Dermis microvascular lymphatic vessel endothelial cell (primary cell): ENCODE measurements at regions not wholly inside any gene's neighbourhood (a gene's known extent, or its start where the extent isn't known, plus 50 kb on each side); places are given as distances from the start of the nearest gene placed in this dataset.
A peak's percentile ranks its signal among the peaks of the same experiment; 100 is the strongest.
"Not testable (repeated sequence)": the region's sequence is repeated elsewhere in the genome, so short reads cannot be mapped to it uniquely, and the experiment has no call there.

Experiments
- DNase-seq, 2 donors: peaks; one replicate each; pipeline versions ENCODE4 v3.0.0 to v3.0.0-alpha.2; 2010; ENCODE audit warnings: low read depth in 2 of 2

DNA sequence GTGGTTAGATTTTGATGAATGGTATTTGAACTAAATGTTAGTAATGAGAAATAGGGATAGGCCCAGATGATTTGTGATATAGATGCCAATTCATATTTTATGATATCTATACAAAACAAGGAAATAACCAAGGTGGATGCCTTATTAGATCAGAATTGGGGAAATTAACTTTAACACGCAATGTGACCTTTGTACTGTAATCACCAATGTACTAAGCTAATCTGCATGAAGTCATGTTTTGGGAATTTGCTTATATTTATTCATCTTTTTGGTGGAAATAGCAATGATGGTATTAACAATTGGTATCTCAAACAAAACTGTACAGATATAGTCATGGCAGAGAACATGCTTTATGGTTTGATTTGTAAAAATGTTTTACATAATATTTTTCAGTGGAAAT is 504.7 kb downstream of the PLCL1 start:
- DNase-seq, result no peak

DNA sequence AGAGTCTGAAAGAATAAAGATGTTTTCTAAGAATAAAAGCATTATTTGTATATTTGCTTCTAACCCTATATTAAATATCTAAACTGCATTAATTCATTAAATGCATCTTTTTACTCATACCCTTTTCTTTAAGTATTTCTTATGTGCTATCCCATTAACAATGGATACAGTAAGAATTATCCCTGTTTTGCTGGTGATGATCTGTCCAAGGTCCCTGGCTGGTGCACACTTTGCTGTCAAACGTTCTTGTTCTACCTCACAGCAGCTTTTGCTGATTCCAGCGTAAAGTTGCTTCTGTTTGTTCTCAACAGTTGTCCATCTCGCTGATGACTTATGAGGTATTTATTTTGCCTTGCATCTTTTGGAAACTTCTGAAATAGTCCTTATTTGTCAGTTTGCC is 504.0 kb downstream of the PLCL1 start:
- DNase-seq, result no peak

DNA sequence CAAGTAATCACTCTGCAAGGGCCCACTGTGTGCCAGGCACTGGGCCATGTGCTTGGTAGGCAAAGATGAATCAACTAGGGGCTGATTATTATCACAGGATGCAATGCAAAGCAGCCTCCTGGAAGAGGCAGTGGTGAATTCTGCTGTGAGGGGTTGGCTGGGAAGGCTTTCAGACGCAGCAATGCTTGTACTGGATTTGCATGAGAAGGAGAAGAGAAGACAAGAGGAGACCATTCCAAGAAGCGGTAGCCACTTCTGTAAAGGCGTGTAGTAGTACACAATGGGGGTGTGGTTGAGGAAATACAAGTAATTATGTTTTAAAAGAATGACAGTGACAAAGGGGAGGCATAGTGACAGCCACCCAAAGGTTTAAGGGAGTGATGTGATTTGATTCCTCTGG is 502.7 kb downstream of the PLCL1 start:
- DNase-seq, result no peak

DNA sequence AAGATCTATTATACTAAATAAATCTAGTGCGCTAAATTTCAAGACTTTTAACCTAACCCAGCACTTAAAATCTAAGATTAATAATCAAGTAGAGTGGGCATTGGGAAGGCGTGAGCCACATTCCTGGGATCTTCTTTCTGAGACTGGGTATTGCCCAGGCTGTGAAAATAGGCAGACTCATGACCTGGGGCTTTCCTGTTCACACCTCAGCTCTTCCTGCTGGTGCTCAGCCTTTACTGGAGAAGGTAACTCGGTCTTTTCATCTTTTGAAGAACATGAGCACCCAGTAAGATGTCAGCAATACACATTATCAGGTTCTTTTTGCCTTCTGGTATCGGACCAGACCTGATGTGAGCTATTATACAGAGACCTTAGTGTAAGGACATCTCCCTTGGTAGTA is 500.5 kb downstream of the PLCL1 start:
- no peak for DNase-seq

DNA sequence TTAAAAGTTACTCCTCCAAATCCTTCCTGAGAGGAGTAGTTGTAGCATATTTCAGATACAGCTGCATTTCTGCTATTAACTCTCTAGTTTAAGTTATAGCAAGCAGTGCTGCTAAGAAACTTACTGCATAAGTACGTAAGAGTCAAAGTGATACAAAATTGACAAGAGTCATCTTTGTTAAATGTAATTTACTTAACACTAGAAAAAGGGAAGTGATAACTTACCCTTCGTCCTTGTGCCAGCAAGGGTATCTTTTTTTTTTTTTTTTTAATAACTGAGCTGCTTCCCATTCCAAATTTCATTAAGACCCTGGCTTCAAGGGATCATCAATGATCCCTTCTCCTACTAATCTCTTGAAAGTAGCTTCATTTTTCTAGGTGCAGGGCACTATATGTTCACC is 493.0 kb downstream of the PLCL1 start:
- no peak for DNase-seq

DNA sequence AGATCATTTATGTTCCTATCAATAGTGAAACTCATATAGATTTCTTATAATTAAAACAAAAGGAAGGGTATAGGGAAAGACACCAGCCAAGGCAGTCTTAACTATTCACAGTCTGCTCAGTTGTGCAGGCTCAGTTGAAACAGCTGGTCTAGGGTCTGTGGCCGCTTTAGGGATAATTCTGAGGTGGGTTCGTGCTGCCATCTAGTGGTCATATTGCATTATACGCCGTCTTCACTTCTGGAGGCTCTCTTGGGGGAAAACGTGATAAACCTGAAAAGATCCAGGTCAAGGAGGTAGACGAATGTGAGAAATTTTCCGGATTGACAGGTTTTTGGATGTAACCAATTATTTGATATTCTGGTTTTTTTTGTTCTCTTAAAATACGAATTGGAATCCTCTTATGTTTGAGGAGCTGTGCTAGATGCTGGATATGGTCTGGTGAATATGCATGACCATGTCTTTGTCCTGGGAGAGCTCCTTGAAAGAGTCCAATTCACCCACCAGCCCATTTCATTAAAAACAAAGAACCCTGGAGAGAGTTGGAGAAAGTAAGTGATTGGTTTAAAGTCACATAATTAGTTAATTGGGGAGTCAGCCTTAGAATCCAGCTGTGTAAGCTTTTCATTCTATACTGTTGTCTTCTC is 492.4 kb downstream of the PLCL1 start:
- peak; percentile 17 to 55 for DNase-seq

DNA sequence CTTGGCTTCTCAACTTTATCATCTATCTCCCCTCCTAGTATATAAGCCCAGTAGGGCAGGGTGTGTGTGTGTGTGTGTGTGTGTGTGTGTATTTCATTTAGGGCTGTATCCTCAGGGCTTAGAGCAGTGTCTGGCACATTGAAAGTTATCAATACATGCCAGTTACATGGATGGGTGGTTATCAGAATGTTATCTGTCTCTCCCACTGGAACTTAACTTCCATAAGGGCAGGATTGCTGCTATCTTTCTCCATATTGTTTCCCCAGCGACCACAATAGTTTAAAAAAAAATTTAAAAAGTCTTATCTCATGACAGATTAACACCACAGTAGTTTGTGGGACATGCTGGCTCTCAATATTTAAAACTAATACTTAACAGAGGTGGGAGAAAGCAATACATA is 488.9 kb downstream of the PLCL1 start:
- no peak for DNase-seq

DNA sequence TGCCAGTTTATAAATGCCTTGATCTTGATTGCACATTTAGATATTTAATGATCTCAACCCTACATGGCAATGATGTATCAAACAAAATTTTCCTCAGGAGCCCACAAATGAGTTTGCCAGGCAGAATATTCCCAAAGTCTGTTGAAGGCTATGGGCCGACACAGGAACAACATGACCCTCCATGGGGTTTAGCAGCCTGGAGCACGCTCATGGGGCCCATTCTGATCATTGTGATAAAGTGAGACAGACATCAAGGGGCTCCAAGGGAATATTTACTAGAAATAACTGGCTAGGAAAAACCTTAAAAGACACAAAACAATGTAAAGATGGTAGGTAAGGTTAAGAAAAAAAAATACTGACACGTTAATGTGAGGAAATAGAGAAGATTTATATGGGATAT is 485.4 kb downstream of the PLCL1 start:
- no peak for DNase-seq

DNA sequence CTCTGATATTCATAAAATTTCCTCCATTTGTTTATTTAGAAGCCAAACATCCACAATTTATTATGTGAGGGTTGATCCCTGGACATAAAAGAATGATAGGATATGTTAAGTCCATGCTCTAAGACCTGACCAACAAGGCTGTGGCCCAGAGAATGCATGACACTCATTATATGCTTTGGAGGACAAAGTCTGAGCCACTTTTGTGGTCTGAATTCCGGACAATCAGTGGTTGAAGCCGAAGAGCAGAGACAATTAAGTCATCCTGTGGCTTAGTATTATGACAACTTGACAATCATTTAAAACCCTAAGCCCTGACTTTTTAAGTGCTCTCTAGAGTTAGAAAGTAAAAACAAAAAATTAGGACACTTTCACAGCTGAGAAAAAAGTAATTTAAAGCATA is 483.3 kb downstream of the PLCL1 start:
- no peak for DNase-seq

DNA sequence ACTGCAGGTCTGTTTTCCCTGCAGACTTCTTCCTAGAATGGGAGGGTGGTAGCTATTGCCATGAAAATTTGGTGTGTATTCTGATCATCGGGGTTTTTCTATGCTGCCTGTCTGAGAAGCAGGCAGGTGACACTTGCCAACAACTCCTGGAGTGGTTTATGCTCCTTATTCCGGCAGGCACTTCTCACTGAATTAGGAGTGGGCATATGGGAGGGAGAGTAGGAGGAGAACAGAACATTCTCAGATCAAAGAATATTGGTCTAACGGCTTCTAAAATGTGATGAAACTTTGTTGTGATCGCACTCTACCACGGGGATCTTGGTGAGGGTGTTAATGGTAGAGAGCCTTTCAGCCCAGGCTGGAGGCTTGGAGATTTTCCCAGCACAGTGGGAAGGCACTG is 480.8 kb downstream of the PLCL1 start:
- no peak for DNase-seq

DNA sequence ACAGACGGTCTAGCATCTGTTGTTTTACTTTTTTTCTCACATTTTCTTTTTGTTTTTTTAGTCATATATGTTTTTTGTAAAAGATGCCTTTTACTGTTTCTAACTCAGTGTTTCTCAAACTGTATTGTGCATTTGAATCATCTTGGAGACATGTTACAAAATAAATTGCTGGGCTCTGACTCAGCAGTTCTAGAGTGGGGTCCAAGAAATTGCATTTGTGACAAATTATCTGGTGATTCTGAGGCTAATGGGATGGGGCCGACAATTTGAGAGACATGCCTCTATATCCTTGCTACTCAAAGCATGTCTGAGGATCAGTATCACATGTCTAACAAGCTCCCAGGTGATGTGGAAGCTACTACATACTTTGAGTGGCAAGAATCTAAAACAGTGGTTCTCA is 478.8 kb downstream of the PLCL1 start:
- DNase-seq, result no peak

DNA sequence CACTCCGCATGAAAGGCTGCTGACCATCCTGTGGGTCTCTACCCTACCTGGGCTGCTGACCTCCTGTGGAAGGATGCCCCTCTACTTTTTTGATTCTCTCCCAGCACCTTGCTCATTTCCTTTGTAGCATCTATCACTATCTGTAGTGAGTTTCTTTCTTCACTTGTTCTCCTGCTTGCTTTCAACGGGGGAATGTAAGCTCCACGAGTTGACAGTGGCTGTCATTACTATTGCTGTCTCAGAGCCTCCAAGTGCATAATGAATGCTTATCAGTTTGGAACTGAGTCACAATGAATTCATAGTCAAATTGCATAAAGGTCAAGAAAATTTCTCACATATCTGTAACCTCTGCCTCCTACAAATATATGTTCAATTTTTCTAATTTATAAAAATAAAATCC is 477.7 kb downstream of the PLCL1 start:
- DNase-seq, result no peak

DNA sequence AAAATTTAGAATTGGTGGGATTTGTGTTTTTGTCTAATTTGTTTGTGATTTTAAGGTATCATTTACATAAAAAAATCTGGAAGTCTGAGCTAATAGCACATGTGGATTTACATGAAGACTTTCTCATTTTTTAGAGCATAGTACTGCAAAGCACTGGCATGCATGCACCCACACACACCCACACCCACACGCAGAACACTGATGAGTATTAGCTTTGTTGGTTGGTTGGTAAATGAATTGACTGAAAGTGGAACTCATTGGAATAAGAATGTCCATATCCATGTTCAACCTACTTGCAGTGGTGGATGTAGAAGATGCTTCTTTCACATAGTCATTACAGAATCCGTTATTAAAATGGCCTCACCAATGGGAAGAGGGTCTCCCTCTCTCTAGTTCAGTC is 475.8 kb downstream of the PLCL1 start:
- no peak for DNase-seq

DNA sequence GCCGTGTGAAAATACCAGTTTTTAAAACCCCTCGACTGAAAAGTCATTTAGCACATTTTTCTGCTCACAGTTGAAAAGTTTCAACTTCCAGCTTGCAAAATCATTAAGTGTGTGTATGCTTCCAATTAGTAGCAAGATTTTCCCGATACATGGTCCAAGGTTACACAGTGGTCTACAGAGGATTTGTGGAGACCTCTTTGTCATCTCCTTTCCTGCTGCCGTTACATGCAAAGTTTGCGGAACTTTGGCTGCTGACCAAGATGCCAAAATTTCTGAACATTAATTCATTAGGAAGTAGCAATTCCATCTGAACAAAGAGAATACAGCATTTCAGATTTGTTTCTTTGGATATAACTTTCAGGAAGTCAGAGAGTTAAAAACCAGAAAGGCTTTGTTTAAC is 474.6 kb downstream of the PLCL1 start:
- no peak for DNase-seq

DNA sequence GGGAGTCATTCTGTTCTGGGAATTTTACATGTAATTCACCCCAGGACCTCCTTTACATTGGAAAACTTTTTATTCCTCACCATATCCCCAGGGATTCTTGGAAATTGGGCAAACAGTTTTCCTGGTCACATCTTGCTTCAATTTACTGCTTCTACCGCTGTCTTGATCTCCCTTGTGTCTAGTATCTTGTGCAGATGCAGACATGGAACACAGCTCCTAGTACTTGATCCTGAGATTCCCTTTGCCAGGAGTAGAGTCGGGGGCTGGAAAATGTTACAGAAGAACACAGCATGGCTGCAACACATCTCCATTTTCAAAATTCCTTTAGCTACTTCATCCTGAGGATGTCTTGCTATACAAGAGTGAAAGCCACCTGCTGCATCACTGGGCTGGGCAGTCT is 472.8 kb downstream of the PLCL1 start:
- no peak for DNase-seq

DNA sequence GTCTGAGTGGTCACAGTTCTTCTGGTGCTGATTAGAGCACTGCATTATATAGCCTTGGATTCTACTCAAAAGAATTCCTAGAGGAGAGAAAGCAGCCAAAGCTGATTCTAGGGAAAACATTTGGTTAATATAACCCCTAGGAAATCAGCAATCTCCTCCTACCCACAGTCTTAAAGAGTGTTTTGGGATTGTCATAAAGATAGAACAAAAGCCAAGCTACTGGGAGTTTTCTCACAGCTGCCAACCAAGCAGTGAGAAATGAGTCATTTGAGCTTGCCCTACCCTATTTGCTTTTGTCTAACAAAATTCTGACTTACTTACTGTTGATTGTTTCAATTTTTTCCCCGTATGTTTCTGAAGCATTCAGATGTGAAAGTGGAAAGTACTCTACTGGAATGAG is 469.3 kb downstream of the PLCL1 start:
- DNase-seq, result no peak

DNA sequence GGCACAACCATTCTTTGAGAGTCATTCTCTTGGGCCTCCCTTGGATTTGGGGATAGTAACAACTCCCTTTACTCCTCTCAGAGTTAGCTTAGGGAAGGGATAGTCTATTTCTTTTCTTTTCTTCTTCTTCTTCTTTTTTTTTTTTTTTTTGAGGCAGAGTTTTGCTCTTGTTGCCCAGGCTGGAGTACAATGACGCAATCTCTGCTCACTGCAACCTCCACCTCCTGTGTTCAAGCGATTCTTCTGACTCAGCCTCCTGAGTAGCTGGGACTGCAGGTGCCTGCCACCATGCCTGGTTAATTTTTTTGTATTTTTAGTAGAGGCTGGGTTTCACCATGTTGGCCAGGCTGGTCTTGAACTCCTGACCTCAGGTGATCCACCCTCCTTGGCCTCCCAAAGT is 465.8 kb downstream of the PLCL1 start:
- DNase-seq, result not testable (repeated sequence)

DNA sequence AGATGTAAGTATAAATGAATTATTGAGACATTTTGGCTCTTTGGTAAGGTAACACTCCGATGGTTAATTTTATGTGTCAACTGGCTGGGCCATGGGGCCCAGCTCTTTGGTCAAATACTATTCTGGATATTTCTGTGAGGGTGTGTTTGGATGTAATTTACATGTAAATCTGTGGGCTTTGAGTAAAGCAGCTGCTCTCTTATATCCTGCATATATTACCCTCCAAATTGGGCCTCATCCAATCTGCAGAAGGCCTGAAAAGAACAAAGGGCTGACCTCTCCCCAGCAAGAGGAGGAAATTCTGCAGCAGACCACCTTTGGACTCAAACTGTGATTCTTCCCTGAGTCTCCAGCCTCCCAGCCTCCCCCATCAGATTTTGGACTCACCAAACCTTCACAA is 464.1 kb downstream of the PLCL1 start:
- no peak for DNase-seq

DNA sequence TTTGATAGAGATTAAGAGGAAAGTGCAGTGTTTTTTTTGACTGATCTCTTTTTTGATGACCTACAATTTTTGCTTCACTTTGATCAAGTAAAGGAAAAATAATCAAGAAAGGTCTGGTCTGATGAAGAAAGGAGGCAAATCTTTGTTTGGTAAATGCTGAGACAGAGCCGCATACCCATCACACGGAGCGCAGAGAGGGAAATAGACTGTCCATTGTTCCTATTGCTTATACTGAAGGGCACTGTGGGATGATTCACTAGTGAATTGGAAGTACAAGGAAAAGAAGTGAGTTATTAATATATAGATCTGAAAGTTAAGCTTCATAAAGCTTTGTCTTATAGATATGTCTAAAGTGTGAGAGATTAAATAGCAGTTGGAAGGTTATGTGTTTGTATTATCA is 455.1 kb downstream of the PLCL1 start:
- no peak for DNase-seq

DNA sequence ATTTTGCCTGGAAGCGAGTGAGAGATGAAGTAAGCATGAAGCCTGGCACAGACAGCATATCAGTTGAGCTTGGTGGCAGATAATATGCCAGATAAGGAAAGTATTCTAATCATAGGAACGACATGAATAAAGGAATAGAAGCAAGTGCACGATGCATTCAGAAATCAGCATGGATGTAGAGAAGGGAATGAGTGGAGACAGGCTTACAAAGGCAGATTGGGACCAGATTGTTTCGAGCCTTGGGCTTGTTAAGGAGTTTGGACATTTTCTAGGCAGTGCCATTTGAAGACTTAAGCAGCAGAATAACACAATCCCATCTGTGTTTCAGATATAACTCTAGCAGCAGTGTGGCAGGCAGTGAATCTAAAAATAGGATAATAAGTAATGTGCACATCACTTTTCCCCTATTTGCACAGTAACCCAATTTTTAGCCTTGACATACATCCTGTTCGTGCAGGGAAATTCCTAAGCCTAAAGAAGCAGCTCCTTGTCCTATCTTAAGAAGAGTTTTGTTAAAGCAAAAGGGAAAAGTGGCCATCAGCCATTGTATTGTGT is 450.2 kb downstream of the PLCL1 start:
- no peak for DNase-seq

DNA sequence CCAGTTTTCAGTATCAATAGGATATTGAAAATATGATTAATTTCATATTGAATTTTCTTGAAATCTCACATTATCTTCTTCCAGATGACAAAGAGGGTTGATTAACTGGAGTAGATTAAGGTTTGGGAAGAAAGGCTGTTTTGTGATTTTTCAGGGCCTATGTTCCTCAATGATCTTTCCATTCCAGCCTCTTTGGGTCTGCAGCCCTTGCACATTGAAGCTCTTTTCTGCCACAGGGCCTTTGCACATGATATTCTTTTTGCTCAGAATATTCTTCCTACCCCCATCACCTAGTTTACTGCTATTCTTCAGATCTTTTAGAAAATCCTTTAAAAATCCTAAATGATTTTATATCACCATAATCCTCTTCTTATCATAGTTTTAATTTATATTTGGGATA is 449.6 kb downstream of the PLCL1 start:
- DNase-seq, result no peak

DNA sequence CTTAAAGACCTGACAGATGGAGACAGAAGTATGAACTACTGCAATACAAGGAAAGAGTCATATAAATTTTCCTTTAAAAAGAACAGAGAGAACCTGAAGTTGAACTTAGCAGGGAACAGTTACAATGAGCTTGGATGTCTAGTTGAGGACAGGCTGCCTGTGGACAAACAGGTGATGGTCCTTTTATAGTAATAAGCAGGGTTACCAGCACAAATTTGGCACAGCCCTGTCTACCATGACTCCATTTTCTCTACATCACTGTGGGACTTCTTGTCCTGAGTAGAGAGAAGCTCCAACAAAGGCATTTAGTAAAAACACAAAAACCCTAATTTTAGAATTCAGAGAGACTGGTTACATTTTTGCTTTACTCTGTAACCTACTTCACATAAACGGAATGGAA is 448.1 kb downstream of the PLCL1 start:
- DNase-seq, result no peak

DNA sequence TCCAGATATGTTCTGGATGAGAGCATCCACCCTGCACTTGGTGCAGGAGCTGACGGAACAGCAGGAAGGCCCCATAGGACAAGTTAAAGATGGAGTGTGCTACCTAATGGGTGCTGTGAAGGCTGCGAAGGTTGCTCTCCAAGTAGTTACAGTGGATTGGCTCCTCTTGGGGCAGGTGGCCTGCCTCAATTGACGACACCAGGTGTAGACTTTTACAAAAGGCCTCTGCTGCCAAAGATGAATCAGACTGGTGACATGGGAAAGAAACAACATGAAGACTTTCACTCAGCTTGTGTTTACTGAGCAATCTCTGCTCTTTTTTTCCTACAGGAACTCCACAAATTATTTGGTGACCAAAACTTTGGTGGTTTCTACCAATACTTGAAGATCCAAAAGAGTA is 437.7 kb downstream of the PLCL1 start:
- no peak for DNase-seq

DNA sequence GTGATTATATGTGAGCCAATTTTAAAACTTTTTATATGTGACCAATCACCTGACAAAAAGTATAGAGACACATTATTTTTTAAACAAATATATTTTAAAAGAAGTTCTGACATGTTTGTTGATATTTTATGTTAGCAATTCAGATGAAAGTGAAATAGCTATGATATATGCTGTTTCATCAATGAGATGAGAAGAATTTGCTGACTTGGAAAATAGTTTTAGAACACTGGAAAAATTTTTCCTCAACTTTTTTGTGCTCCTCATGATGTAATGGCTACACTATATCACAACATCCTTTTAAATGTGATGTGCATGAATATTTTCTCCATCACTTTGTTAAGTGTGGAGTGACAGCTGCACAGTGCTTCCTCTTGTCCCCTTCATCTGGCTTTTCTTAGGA is 434.0 kb downstream of the PLCL1 start:
- DNase-seq, result no peak
